ENCODE measurements at regions not wholly inside any gene's neighbourhood (a gene's known extent, or its start where the extent isn't known, plus 50 kb on each side); places are given as distances from the start of the nearest gene placed in this dataset.

GRCh38 chrY:8202837-8203236, 1134.4 kb upstream of the TSPY4 start:
- DNase-seq = no peak

- no peak for DNase-seq
These were observed 1096.1 kb upstream of the TSPY4 start for GRCh38 chrY:8241144-8241543.

GRCh38 chrY:8273807-8274206, 1063.5 kb upstream of the TSPY4 start:
- no peak for DNase-seq

GRCh38 chrY:8305021-8305420, 1032.2 kb upstream of the TSPY4 start:
- DNase-seq = no peak

GRCh38 chrY:8324113-8324512, 1013.2 kb upstream of the TSPY4 start:
- no peak for DNase-seq

GRCh38 chrY:8326944-8327343, 1010.3 kb upstream of the TSPY4 start:
- DNase-seq = no peak

- no peak for DNase-seq
These were observed 1009.4 kb upstream of the TSPY4 start for GRCh38 chrY:8327708-8328354.

GRCh38 chrY:8329431-8329830, 1007.8 kb upstream of the TSPY4 start:
- DNase-seq = no peak

- no peak for DNase-seq
These were observed 1007.3 kb upstream of the TSPY4 start for GRCh38 chrY:8329929-8330328.

GRCh38 chrY:8333328-8333727, 1003.9 kb upstream of the TSPY4 start:
- DNase-seq = no peak

- no peak for DNase-seq
These were observed 1001.9 kb upstream of the TSPY4 start for GRCh38 chrY:8335299-8335835.

- DNase-seq = no peak
These were observed 1001.0 kb upstream of the TSPY4 start for GRCh38 chrY:8336112-8336774.

GRCh38 chrY:8341000-8341399, 996.3 kb upstream of the TSPY4 start:
- DNase-seq = no peak

- DNase-seq = no peak
These were observed 995.1 kb upstream of the TSPY4 start for GRCh38 chrY:8342173-8342572.

- no peak for DNase-seq
These were observed 986.0 kb upstream of the TSPY4 start for GRCh38 chrY:8351241-8351640.

GRCh38 chrY:8352201-8352600, 985.1 kb upstream of the TSPY4 start:
- DNase-seq = no peak

- no peak for DNase-seq
These were observed 979.1 kb upstream of the TSPY4 start for GRCh38 chrY:8358161-8358560.

- no peak for DNase-seq
These were observed 975.5 kb upstream of the TSPY4 start for GRCh38 chrY:8361715-8362114.

- no peak for DNase-seq
These were observed 959.8 kb upstream of the TSPY4 start for GRCh38 chrY:8377491-8377890.

GRCh38 chrY:8379800-8380199, 957.5 kb upstream of the TSPY4 start:
- no peak for DNase-seq

GRCh38 chrY:8381425-8381824, 955.8 kb upstream of the TSPY4 start:
- DNase-seq = no peak

- no peak for DNase-seq
These were observed 951.2 kb upstream of the TSPY4 start for GRCh38 chrY:8386053-8386452.

GRCh38 chrY:8388512-8388911, 948.8 kb upstream of the TSPY4 start:
- DNase-seq = no peak

- DNase-seq = no peak
These were observed 947.0 kb upstream of the TSPY4 start for GRCh38 chrY:8390310-8390709.
